Osteocyte (in vitro differentiated cells): ENCODE measurements at regions not wholly inside any gene's neighbourhood (a gene's known extent, or its start where the extent isn't known, plus 50 kb on each side); places are given as distances from the start of the nearest gene placed in this dataset.

ENCODE experiments used
- DNase-seq: peaks from one replicate; pipeline ENCODE4 v3.0.0; 2021; ENCODE audit warnings: mixed read lengths; ENCODE audit not compliant: unreplicated experiment; ENCODE audit errors: extremely low spot score
- H3K27ac Mint-ChIP-seq: one replicate; pipeline ENCODE4 v1.8.0; 2021; ENCODE audit warnings: mild to moderate bottlenecking, mixed read lengths; ENCODE audit not compliant: unreplicated experiment
- H3K27me3 Mint-ChIP-seq: one replicate; pipeline ENCODE4 v1.8.0; 2021; ENCODE audit warnings: mixed read lengths; ENCODE audit not compliant: unreplicated experiment
- H3K36me3 Mint-ChIP-seq: one replicate; pipeline ENCODE4 v1.8.0; 2021; ENCODE audit warnings: mixed read lengths; ENCODE audit not compliant: unreplicated experiment
- H3K4me1 Mint-ChIP-seq: one replicate; pipeline ENCODE4 v1.8.0; 2021; ENCODE audit warnings: mixed read lengths; ENCODE audit not compliant: unreplicated experiment
- H3K4me3 Mint-ChIP-seq: one replicate; pipeline ENCODE4 v1.8.0; 2021; ENCODE audit warnings: mild to moderate bottlenecking, moderate library complexity, mixed read lengths; ENCODE audit not compliant: unreplicated experiment
- H3K9me3 Mint-ChIP-seq: one replicate; pipeline ENCODE4 v1.8.0; 2021; ENCODE audit warnings: mixed read lengths; ENCODE audit not compliant: unreplicated experiment
- TF ChIP-seq, protein P1 (sequence below): fragments of 200-600 bp; sonication (generic); IDR thresholded peaks from 2 replicates; pipeline ENCODE4 v1.5.0; 2021; ENCODE audit warnings: antibody characterized with exemption, mild to moderate bottlenecking, moderate library complexity

- H3K27me3 Mint-ChIP-seq, result peaks cover 27% of the 10 kb centered on the region
- no peak overlapping the region for H3K4me3 Mint-ChIP-seq
- TF ChIP-seq, protein P1, sequence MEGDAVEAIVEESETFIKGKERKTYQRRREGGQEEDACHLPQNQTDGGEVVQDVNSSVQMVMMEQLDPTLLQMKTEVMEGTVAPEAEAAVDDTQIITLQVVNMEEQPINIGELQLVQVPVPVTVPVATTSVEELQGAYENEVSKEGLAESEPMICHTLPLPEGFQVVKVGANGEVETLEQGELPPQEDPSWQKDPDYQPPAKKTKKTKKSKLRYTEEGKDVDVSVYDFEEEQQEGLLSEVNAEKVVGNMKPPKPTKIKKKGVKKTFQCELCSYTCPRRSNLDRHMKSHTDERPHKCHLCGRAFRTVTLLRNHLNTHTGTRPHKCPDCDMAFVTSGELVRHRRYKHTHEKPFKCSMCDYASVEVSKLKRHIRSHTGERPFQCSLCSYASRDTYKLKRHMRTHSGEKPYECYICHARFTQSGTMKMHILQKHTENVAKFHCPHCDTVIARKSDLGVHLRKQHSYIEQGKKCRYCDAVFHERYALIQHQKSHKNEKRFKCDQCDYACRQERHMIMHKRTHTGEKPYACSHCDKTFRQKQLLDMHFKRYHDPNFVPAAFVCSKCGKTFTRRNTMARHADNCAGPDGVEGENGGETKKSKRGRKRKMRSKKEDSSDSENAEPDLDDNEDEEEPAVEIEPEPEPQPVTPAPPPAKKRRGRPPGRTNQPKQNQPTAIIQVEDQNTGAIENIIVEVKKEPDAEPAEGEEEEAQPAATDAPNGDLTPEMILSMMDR, result no peak
- H3K4me1 Mint-ChIP-seq, result no peaks in the 10 kb centered on the region
- H3K27ac Mint-ChIP-seq, result no peak overlapping the region
- no peaks in the 10 kb centered on the region for H3K36me3 Mint-ChIP-seq
- DNase-seq, result no peak
- no peaks in the 10 kb centered on the region for H3K9me3 Mint-ChIP-seq
These were observed 179.5 kb upstream of the RAD23B start for GRCh38 chr9:107103621-107104020.

DNA sequence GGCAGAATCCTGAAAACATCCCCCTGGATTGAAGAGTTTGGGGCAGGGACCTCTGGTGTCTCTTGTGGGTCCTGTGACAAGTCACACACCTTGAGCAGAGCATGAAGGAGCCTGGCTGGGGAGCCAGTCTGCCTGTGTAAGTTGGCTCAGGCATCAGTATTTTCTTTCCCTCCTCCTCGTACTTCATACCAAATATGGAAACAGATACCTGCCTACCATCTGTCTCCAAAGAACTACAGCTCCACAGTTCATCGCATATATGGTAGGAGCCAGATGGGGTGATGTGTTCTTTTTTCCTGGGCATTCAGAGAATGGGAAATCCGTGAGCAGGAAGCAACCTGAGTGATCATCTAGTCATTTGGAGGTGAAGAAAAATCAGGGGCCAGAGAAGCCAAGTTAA is 177.3 kb upstream of the RAD23B start:
- TF ChIP-seq, protein P1, result no peak
- Mint-ChIP-seq H3K4me3 (no peak overlapping the region), H3K36me3 (no peaks in the 10 kb centered on the region), H3K27me3 (peaks cover 44% of the 10 kb centered on the region), H3K9me3 (no peaks in the 10 kb centered on the region), H3K27ac (no peak overlapping the region), H3K4me1 (no peaks in the 10 kb centered on the region)
- no peak for DNase-seq

DNA sequence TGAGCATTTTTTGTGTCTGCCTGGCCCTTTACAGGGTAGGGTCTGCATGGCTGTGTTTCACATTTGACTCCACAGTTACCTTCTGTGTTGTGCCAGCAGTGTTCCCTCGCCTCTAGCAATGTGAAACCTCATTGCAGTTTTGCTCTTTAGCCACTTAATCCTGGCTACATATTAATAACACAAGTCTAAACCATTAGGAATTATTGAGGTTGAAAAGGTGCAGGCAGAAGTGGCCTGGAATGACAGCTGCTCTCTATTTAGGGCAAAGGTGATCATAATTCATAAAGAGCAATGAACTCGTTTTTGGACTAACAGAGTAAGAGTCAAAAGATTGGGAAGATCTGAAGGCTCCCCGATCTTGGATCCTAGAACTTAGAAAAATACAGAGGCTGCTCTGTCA is 176.7 kb upstream of the RAD23B start:
- no peak for DNase-seq
- Mint-ChIP-seq H3K4me1 (no peaks in the 10 kb centered on the region), H3K27me3 (peaks cover 47% of the 10 kb centered on the region), H3K36me3 (no peaks in the 10 kb centered on the region), H3K9me3 (no peaks in the 10 kb centered on the region), H3K27ac (no peak overlapping the region), H3K4me3 (no peak overlapping the region)
- TF ChIP-seq, protein P1, result no peak

DNA sequence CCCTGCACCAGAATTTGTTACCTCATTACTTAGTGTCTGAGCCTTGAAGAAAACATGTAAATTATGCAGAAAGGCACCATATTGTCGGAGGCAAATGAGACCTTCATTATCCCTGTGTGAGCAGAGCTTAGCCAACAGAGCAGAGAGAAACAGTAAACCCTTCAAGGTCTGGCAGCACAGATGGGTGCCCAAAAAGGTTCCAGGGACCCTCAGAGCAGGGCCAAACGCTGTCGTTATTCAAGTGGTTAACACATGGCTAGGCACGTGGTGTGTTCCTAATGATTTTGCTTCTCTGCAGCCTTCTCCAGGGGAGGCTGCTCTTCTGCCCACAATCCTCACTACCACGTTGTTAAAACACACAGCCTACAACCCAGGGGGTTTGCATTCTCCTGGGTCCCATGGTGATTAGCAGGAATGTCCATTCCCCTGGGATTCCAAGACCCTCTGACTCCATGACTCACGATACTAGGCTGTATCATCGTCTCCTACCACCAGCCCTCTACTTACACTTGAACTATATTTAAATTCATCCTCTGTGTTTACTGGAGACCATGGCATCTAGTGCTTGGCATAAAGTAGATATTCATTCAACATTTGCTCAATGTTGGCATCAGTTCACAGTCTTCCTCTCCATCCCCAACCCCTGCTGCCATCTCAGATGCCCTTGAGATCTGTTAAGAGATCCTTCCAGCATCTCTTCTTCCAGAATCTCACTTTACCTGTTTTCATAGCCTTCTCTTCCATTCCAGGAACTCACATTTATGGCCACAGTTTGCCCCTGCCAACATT is 174.5 kb upstream of the RAD23B start:
- Mint-ChIP-seq H3K4me1 (no peaks in the 10 kb centered on the region), H3K27me3 (peaks cover 62% of the 10 kb centered on the region), H3K36me3 (no peaks in the 10 kb centered on the region), H3K9me3 (no peaks in the 10 kb centered on the region), H3K4me3 (no peak overlapping the region), H3K27ac (no peak overlapping the region)
- TF ChIP-seq, protein P1, result no peak
- no peak for DNase-seq

DNA sequence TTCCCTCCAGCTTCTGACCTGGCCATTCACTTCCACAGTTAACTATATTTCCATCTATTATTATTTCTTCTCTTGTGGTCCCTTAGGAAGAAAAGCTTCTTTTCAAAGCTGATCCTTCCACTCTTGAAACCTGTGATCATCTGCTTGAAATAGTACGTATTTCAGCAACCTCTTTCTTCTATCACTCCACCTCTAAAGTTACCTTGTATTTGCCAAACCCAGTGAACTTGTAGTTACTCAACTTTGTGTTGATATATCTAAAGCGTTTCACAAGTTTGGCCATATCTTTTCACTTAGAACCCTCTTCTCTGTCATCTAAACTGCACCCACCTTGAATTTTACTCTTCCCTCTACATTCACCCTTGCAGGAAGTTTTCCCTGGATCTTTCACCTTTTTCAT is 173.8 kb upstream of the RAD23B start:
- DNase-seq, result no peak
- TF ChIP-seq, protein P1, result no peak
- Mint-ChIP-seq H3K27me3 (peaks cover 63% of the 10 kb centered on the region), H3K4me1 (no peaks in the 10 kb centered on the region), H3K27ac (no peak overlapping the region), H3K4me3 (no peak overlapping the region), H3K9me3 (no peaks in the 10 kb centered on the region), H3K36me3 (no peaks in the 10 kb centered on the region)
